Neural cell (in vitro differentiated cells): ENCODE measurements at regions not wholly inside any gene's neighbourhood (a gene's known extent, or its start where the extent isn't known, plus 50 kb on each side); places are given as distances from the start of the nearest gene placed in this dataset.

ENCODE experiments used
- H2AFZ ChIP-seq: fragments of 200-600, 300-800 bp; sonication (generic), shearing (Covaris generic); 2 replicates; pipeline ENCODE4 v1.6.0; 2014; ENCODE audit warnings: low read depth, mild to moderate bottlenecking, antibody characterized with exemption, low read length, moderate library complexity
- H3F3A ChIP-seq: fragments of 200-600 bp; shearing (Covaris generic); 2 replicates; pipeline ENCODE4 v1.6.1; 2016; ENCODE audit warnings: mild to moderate bottlenecking, moderate library complexity, mixed read lengths, antibody characterized with exemption, low read length; ENCODE audit not compliant: insufficient read depth, poor library complexity, severe bottlenecking
- H3K27ac ChIP-seq: fragments of 200-600, 300-800 bp; sonication (generic), shearing (Covaris generic); 2 replicates; pipeline ENCODE4 v1.5.1; 2014; ENCODE audit warnings: mild to moderate bottlenecking, low read length, moderate library complexity
- H3K27me3 ChIP-seq: fragments of 300-800, 200-600 bp; sonication (generic), shearing (Covaris generic); 2 replicates; pipeline ENCODE4 v1.6.0; 2014; ENCODE audit warnings: mild to moderate bottlenecking, low read depth, low read length, moderate library complexity; ENCODE audit not compliant: insufficient read depth
- H3K36me3 ChIP-seq: fragments of 300-800, 200-600 bp; sonication (generic), shearing (Covaris generic); 2 replicates; pipeline ENCODE4 v1.5.1; 2014; ENCODE audit warnings: mild to moderate bottlenecking, antibody characterized with exemption, low read length, moderate library complexity; ENCODE audit not compliant: insufficient read depth
- H3K4me2 ChIP-seq: fragments of 300-800, 200-600 bp; sonication (generic), shearing (Covaris generic); 2 replicates; pipeline ENCODE4 v1.6.0; 2014; ENCODE audit warnings: mild to moderate bottlenecking, low read length
- H3K4me3 ChIP-seq: fragments of 300-800, 200-600 bp; sonication (generic), shearing (Covaris generic); 2 replicates; pipeline ENCODE4 v1.5.1; 2014; ENCODE audit warnings: mild to moderate bottlenecking, low read length, moderate library complexity
- H3K79me2 ChIP-seq: fragments of 200-600 bp; shearing (Covaris generic); replicated peaks from 2 replicates; pipeline ENCODE4 v1.6.0; 2014; ENCODE audit warnings: mild to moderate bottlenecking, low read length, moderate library complexity; ENCODE audit not compliant: insufficient read depth
- H3K9ac ChIP-seq: fragments of 300-800, 200-600 bp; sonication (generic), shearing (Covaris generic); 2 replicates; pipeline ENCODE4 v1.6.1; 2016; ENCODE audit warnings: mild to moderate bottlenecking, low read length, mixed read lengths
- H3K9me2 ChIP-seq: fragments of 200-600 bp; shearing (Covaris generic); 2 replicates; pipeline ENCODE4 v1.6.1; 2016; ENCODE audit warnings: mild to moderate bottlenecking, low read length, mixed read lengths; ENCODE audit not compliant: insufficient read depth
- H3K9me3 ChIP-seq: fragments of 200-600, 300-800 bp; sonication (generic), shearing (Covaris generic); 2 replicates; pipeline ENCODE4 v1.6.1; 2016; ENCODE audit warnings: mild to moderate bottlenecking, mixed run types, low read length, moderate library complexity, mixed read lengths
- H4K20me1 ChIP-seq: fragments of 200-600 bp; shearing (Covaris generic); 2 replicates; pipeline ENCODE4 v1.6.1; 2016; ENCODE audit warnings: mild to moderate bottlenecking, mixed run types; ENCODE audit not compliant: insufficient read depth
- CTCF ChIP-seq: fragments of 450-650 bp; IDR thresholded peaks from 2 replicates; pipeline ENCODE4 v1.5.1; 2014; ENCODE audit warnings: antibody characterized with exemption, mild to moderate bottlenecking, moderate library complexity; ENCODE audit not compliant: poor library complexity, severe bottlenecking
- EP300 ChIP-seq: fragments of 450-650 bp; conservative IDR thresholded peaks from 2 replicates; pipeline ENCODE4 v1.6.1; 2014; ENCODE audit warnings: antibody characterized with exemption, mild to moderate bottlenecking, moderate library complexity; ENCODE audit not compliant: poor library complexity, severe bottlenecking
- EZH2 ChIP-seq: fragments of 200-600, 300-800 bp; shearing (Covaris generic), sonication (generic); IDR thresholded peaks from 2 replicates; pipeline ENCODE4 v1.6.1; 2014; ENCODE audit warnings: antibody characterized with exemption, low read length, borderline replicate concordance, mild to moderate bottlenecking; ENCODE audit not compliant: insufficient read depth, poor library complexity, severe bottlenecking
- MXI1 ChIP-seq: fragments of 450-650 bp; conservative IDR thresholded peaks from 2 replicates; pipeline ENCODE4 v1.6.1; 2014; ENCODE audit warnings: antibody characterized with exemption, mild to moderate bottlenecking; ENCODE audit not compliant: poor library complexity, severe bottlenecking
- POLR2AphosphoS5 ChIP-seq: IDR thresholded peaks from 2 replicates; pipeline ENCODE4 v1.6.1; 2012
- RAD21 ChIP-seq: fragments of 450-650 bp; conservative IDR thresholded peaks from 2 replicates; pipeline ENCODE4 v1.6.1; 2014; ENCODE audit warnings: antibody characterized with exemption, mild to moderate bottlenecking, moderate library complexity
- REST ChIP-seq: IDR thresholded peaks from 2 replicates; pipeline ENCODE4 v1.6.1; 2012; ENCODE audit warnings: borderline replicate concordance
- SMC3 ChIP-seq: fragments of 450-650 bp; conservative IDR thresholded peaks from 2 replicates; pipeline ENCODE4 v1.6.1; 2014; ENCODE audit warnings: antibody characterized with exemption, mild to moderate bottlenecking, moderate library complexity; ENCODE audit not compliant: poor library complexity
- TAF1 ChIP-seq: IDR thresholded peaks from 2 replicates; pipeline ENCODE4 v1.6.1; 2012; ENCODE audit warnings: low read depth

GRCh38 chr9:135016037-135016640, 71.3 kb upstream of the OLFM1 start:
- H3K4me2 ChIP-seq: no peak overlapping the region
- H4K20me1 ChIP-seq: no peaks in the 10 kb centered on the region

GRCh38 chr9:135016876-135017275, 70.6 kb upstream of the OLFM1 start:
- Histone ChIP-seq H3K79me2 (no peaks in the 10 kb centered on the region), H3K27me3 (no peaks in the 10 kb centered on the region), H3K9ac (no peak overlapping the region), H3K9me2 (no peaks in the 10 kb centered on the region), H3K27ac (no peak overlapping the region), H3K4me2 (no peak overlapping the region), H3F3A (no peaks in the 10 kb centered on the region), H3K4me3 (no peak overlapping the region), H4K20me1 (no peaks in the 10 kb centered on the region), H2AFZ (no peak overlapping the region), H3K36me3 (no peaks in the 10 kb centered on the region), H3K9me3 (no peaks in the 10 kb centered on the region)
- TF ChIP-seq EP300 (no peak), MXI1 (no peak)

More at GRCh38 chr9:135016037-135016640, 71.3 kb upstream of the OLFM1 start:
- no peaks in the 10 kb centered on the region for H3K27me3 ChIP-seq
- no peak overlapping the region for H3K27ac ChIP-seq
- no peak overlapping the region for H3K4me3 ChIP-seq
- TF ChIP-seq TAF1 (no peak), SMC3 (no peak), EP300 (no peak), RAD21 (no peak), POLR2AphosphoS5 (no peak), REST (no peak), CTCF (no peak), MXI1 (no peak)
- no peaks in the 10 kb centered on the region for H3F3A ChIP-seq
- no peaks in the 10 kb centered on the region for H3K79me2 ChIP-seq
- no peak overlapping the region for H3K9ac ChIP-seq
- H2AFZ ChIP-seq: no peak overlapping the region
- H3K9me3 ChIP-seq: no peaks in the 10 kb centered on the region
- H3K9me2 ChIP-seq: no peaks in the 10 kb centered on the region
- no peaks in the 10 kb centered on the region for H3K36me3 ChIP-seq

- Histone ChIP-seq H2AFZ (no peak overlapping the region), H3K9me3 (no peaks in the 10 kb centered on the region), H3K27ac (no peak overlapping the region), H3K9ac (no peak overlapping the region), H4K20me1 (no peaks in the 10 kb centered on the region), H3K36me3 (no peaks in the 10 kb centered on the region), H3K9me2 (no peaks in the 10 kb centered on the region), H3K4me3 (no peak overlapping the region), H3K79me2 (no peaks in the 10 kb centered on the region), H3K27me3 (no peaks in the 10 kb centered on the region), H3K4me2 (no peak overlapping the region), H3F3A (no peaks in the 10 kb centered on the region)
- TF ChIP-seq CTCF (no peak), MXI1 (no peak), SMC3 (no peak), RAD21 (no peak), EP300 (no peak), EZH2 (no peak), REST (no peak), POLR2AphosphoS5 (no peak), TAF1 (no peak)
Measured at GRCh38 chr9:135017899-135018298, 69.6 kb upstream of the OLFM1 start.
